GM12892 (cell line): ENCODE measurements at regions not wholly inside any gene's neighbourhood (a gene's known extent, or its start where the extent isn't known, plus 50 kb on each side); places are given as distances from the start of the nearest gene placed in this dataset.

ENCODE experiments used
- DNase-seq: peaks from one replicate; pipeline ENCODE4 v3.0.0; 2011; ENCODE audit not compliant: insufficient read length
- FAIRE-seq: peaks from 2 replicates; lab custom pipeline; 2011; peaks lifted over from hg19 to GRCh38; lab: Jason Lieb, UNC
- POLR2A ChIP-seq: IDR thresholded peaks from 2 replicates; pipeline ENCODE4 v1.6.1; 2011; ENCODE audit warnings: low read depth, low read length, control low read depth
- POLR2AphosphoS5 ChIP-seq: IDR thresholded peaks from 2 replicates; pipeline ENCODE4 v1.6.1; 2011; ENCODE audit warnings: low read depth, low read length, control low read depth
- TAF1 ChIP-seq: IDR thresholded peaks from 2 replicates; pipeline ENCODE4 v1.6.1; 2011; ENCODE audit warnings: low read depth, mild to moderate bottlenecking, control low read depth, low read length, borderline replicate concordance

DNA sequence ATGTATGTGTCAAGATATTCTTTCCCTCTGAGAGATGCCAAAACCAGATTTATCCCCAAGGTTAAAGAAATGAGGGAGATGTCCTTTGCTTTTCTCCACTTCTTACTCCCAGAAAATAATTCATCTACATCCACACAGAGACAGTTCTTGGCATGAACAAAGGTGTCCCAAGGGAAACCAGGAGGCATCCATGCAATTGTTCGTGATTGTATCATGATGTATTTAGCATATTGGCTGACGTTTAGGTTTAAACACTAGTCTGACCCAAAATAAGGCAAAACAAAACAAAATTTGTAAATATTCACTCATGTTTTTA is 223.9 kb downstream of the C7orf25 start:
- TF ChIP-seq POLR2A (no peak), POLR2AphosphoS5 (no peak), TAF1 (no peak)
- DNase-seq (no peak), FAIRE-seq (no peak)

DNA sequence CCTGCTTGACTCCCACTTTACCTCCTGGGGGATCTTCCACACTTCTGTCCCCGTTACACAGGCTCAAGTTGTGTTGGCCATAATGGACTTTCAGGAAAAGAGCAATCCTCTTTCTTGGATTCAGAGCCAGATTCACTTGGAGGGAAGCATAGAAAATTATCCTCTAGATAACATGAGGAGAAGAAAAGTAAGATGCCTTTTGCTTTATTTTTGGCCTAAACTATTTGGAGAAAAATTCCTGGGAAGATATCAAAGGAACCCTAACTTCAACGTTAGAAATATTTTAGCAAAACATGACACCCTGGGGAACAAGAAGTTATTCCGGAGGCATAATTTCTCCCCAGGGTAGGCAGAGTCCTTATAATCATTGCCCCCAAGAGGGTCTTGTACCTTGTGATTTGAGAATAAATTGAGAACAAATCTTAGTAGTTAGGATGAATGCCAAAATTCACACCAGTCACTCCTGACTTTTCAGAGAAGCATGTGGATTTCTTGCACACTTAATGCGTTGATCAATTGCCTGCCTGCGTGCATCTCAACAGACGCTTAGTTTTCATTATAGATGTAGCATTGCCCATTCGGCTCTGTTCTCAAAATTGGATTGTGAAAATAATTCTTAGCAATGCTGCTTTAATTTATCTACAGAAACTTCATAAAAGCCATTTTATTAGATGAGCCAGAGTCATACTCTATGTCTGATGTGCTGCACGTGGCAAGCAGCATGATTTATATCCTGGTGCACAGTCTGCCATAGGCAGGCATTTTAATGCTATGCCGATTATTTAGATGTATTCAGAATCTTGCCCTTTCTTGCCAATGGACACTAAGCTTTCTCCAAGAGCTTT is 224.4 kb downstream of the C7orf25 start:
- FAIRE-seq (no peak), DNase-seq (no peak)
- TF ChIP-seq TAF1 (no peak), POLR2A (no peak), POLR2AphosphoS5 (no peak)

DNA sequence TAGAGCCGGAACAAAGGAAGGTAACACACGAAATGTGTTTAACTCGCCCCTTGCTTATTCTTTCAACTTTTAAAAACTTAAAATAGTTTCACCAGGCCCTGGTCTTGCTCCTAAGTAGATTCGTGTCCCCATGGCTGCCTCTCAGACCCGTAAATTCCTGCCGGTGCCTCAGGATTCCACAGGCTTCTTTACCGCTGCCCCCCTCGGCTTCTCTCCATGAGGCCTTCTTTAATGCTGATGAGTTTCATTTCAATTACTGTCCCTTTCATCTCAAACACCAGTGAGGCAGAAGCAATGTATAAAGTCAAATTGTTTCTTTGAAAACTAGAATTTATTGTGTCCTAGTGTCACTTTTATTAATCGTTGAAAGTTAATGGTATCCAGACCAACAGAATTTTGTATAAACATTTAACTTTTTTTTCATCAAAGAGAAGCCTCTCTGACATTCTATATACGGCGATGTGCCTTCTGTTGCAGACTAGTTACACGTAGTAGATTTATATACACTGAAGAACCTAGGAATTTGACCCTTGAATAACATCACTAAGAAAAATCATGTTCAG is 225.2 kb downstream of the C7orf25 start:
- FAIRE-seq (no peak), DNase-seq (no peak)
- TF ChIP-seq TAF1 = no peak
- no peak for TF ChIP-seq POLR2AphosphoS5
- no peak for TF ChIP-seq POLR2A

DNA sequence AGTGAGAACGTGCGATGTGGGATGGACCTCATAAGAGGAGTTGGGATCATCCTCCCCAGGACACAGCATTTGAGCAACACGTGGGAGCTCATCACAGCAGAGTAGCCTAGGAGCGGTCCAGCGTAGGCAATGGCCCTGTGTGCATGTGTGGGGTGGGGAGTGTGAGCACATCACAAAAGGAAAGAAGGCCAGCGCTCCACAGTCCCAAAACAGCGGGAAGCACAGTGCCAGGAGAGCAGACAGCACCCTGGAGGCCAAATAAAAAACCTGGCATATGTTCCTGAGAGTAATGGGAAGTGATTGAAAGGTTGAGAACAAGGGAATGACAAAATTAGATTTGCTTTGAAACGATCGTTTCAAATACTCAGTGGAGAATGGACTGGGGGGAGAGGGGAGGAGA is 226.0 kb downstream of the C7orf25 start:
- TF ChIP-seq POLR2AphosphoS5 (no peak), TAF1 (no peak), POLR2A (no peak)
- no peak for FAIRE-seq
- no peak for DNase-seq

DNA sequence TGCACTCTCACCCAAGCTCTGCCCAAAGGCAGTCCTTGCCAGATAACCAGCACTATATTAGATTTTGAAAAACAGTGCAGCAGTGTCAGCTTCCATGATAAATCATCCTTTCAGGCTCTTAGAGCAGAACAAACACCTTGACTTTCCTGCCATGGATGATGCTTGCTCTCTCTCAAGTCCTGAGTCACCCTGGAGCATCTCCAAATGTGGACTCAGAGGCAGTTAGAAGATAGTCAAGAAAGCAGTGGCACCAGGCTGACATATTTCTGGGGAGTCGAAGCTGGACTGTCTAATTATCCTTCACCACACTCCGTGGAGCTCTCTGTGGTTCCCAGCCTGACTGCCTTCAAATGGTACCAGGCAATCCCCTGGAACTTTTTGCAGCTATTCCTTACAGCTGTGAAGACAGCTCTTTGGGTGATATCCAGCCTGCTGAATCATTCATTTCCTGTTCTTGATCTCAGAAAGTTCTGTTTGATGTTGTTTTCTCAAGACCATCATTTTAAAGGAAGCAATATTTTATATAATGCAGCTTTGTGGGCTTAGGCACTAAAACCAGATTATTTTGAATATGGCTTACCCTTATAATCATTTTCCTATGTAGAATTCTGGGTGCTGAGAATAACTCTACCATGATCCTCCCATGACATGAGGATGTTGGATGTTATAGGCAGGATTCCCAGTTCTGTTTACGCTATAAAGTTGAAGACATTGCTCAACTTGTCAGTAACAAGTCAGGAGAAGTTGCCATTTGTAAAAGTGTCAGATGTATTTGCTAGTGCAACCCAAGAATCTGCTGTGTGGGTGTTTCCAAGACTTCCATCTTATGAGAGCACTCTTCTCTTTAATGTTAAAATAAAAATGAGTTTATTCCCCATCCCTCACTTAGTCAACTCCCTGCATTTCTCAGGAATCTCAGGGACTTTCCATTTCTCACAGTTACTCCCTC is 233.8 kb downstream of the C7orf25 start:
- DNase-seq (no peak), FAIRE-seq (no peak)
- no peak for TF ChIP-seq POLR2AphosphoS5
- TF ChIP-seq TAF1 = no peak
- no peak for TF ChIP-seq POLR2A

DNA sequence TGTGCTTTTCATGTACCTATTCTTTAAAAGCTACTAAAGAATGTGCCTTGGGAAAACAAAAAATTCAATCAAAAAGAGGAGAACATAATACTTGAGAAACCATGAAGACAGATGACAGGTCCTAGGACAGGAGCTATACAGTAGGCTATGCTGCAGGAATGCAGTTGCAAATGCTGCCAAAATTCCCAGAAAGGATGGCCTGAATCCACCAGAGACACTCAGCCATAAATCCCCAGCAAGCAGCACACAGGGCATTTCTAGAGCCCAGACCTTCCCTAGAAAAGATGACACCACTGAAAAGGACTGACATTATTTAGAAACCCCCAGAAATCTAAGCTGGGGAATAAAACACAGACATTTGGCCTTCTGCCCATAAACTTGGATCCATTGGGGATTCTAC is 237.3 kb downstream of the C7orf25 start:
- TF ChIP-seq POLR2AphosphoS5 = no peak
- TF ChIP-seq POLR2A = no peak
- no peak for TF ChIP-seq TAF1
- FAIRE-seq (no peak), DNase-seq (no peak)

DNA sequence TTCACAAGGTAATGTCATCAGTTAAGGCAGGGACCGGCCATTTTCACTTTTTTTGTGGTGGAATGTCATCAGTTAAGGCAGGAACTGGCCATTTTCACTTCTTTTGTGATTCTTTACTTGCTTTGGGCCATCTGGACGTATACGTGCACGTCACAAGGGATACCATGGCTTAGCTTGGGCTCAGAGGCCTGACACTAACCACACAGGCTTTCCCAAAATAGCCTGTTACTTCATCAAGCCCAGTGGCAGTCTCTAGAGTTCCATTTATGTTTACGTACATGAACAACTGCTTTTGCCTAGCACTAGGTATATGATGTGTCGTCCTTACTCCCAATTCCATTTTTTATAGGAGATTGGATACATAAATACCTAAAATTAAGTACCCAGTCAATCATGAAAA is 237.9 kb downstream of the C7orf25 start:
- DNase-seq = no peak
- no peak for FAIRE-seq
- TF ChIP-seq POLR2A (no peak), TAF1 (no peak), POLR2AphosphoS5 (no peak)

DNA sequence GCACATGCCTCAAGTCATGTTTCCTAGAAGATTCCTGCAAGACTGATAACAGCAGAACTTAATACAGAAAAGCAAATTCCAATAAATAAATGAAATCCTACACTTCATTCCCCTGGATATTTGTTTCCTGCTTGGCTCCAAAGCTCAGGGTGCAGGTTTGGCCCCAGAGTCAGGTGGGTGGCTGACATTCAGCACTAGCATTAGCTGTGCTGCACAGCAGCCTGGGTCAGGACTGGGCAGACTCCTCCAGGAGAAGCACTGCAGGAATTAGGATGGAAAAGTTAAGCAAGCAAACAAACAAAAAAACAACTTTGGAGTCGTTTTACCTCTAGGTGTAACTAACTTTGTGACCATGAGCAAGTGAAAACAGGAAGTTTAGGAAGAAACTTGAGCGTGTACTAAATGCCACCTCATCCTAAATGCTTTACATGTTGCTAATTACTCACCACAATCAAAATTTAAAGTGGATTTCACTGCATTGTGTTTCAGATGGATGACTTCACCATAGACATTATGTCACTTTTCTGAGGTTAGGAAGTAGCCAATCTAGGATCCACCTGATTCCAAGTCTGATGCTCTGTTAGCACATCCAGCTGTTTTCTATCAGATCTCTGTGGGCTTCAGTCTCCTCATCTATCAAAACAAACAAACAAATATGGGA is 239.4 kb downstream of the C7orf25 start:
- DNase-seq (no peak), FAIRE-seq (no peak)
- TF ChIP-seq TAF1 (no peak), POLR2AphosphoS5 (no peak), POLR2A (no peak)

DNA sequence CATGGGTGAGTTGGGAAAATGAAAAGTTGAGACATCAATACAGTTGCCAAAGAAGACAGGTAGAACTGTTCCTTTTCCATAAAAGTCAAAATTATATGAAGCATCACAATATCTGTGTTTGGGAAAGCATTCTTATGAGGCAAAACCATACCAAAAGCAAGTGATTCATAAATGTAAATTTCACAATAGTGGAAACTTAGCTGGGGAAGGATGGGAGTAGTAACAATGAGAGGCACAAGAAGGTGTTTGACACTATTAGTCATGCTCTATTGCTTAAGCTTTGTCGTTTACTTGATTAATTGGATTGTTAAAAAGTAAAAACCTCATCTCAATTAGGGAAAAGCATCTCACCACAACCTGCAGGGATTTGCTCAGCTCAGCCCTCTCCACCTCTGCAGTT is 240.2 kb downstream of the C7orf25 start:
- DNase-seq = no peak
- TF ChIP-seq POLR2AphosphoS5 (no peak), POLR2A (no peak), TAF1 (no peak)
- no peak for FAIRE-seq

DNA sequence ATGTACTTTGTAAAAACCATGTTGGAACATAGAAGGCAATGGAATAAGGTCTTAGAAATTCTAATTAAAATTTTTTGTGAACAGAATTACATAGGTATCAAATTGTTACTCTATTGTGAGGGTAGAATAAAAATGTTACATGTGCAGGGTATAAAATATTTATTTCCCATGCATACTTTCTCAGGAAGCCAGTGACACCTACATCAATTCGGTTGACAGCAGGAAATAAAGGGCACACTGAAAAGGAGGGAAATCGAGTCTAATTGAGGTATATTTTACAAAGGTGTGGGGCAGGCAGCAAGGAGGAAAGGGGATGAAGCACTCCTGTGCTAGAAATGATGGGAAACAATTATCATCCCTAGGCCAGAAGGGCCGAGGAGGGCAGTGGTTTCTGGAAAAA is 244.9 kb downstream of the C7orf25 start:
- FAIRE-seq = no peak
- TF ChIP-seq POLR2AphosphoS5 = no peak
- TF ChIP-seq TAF1 = no peak
- no peak for TF ChIP-seq POLR2A
- no peak for DNase-seq

DNA sequence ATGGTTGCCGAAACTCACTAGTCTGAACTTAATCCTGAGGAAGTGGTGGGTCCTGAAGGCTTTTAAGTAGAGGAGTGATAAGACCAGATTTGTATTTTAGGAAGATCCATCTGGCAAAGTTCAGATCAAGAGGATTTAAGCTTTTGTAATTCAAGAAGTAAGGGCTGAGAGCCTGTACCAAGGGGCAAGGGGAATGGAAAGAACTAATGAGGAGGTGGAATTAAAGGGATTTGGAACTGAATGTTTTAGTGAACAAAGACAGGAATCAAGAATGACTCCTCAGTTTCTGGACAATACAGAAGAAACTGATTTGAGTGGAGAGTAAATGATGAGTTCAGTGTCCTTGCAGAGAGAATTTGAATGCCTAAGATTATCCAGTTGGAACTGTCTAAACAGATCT is 249.0 kb downstream of the C7orf25 start:
- TF ChIP-seq POLR2A (no peak), TAF1 (no peak)
- DNase-seq (no peak), FAIRE-seq (no peak)

DNA sequence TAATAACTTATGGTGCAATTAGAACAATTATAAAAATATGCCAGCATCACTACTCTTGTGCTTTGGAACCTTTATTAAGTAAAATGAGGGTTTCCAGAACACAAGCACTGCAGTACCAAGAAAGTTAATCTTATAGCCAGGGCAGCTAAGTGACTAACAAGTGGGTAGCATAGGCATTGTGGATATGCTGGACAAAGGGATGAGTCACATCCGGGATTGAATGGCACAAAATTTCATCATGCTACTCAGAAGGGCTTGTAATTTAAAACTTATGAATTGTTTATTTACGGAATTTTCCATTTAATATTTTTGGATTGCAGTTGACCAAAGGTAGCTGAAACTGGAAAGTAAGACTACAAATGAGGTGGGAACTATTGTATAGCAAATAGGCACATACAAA is 250.6 kb downstream of the C7orf25 start:
- DNase-seq (no peak), FAIRE-seq (no peak)

More for the DNA sequence above, 250.6 kb downstream of the C7orf25 start:
- TF ChIP-seq POLR2AphosphoS5 (no peak), TAF1 (no peak), POLR2A (no peak)
